Spleen (tissue), 11 donors: ENCODE measurements at regions not wholly inside any gene's neighbourhood (a gene's known extent, or its start where the extent isn't known, plus 50 kb on each side); places are given as distances from the start of the nearest gene placed in this dataset.
"Not testable (repeated sequence)": the region's sequence is repeated elsewhere in the genome, so short reads cannot be mapped to it uniquely, and the experiment has no call there.

Source experiments
- DNase-seq: peaks from one replicate; pipeline ENCODE4 v3.0.0-alpha.2; 2020
- H3K27ac ChIP-seq, 8 donors: fragments of 200-600 bp; sonication (generic) in 7 of 8; 1 replicate in 4 of 8; 2 replicates in 4 of 8; pipeline versions ENCODE4 v1.5.0 to v1.8.0; 2016 to 2021; ENCODE audit warnings: inconsistent platforms in 4 of 8, mild to moderate bottlenecking in 4 of 8, moderate library complexity in 1 of 8
- H3K27me3 ChIP-seq, 7 donors: fragments of 200-600 bp; sonication (generic) in 6 of 7; replicated peaks in 1 of 7; 1 replicate in 4 of 7; 2 replicates in 3 of 7; pipeline versions ENCODE4 v1.5.0 to v1.8.0; 2016 to 2021; ENCODE audit warnings: inconsistent platforms in 3 of 7, mild to moderate bottlenecking in 1 of 7
- H3K36me3 ChIP-seq, 6 donors: fragments of 200-600 bp; sonication (generic) in 5 of 6; 1 replicate in 4 of 6; 2 replicates in 2 of 6; pipeline versions ENCODE4 v1.5.0 to v1.8.0; 2016 to 2021; ENCODE audit warnings: inconsistent platforms in 2 of 6
- H3K4me1 ChIP-seq, 6 donors: fragments of 200-600 bp; sonication (generic) in 5 of 6; 1 replicate in 3 of 6; 2 replicates in 3 of 6; pipeline versions ENCODE4 v1.5.0 to v1.8.0; 2016 to 2021; ENCODE audit warnings: inconsistent platforms in 3 of 6
- H3K4me3 ChIP-seq, 8 donors: fragments of 200-600 bp; sonication (generic) in 7 of 8; 1 replicate in 4 of 8; 2 replicates in 4 of 8; pipeline versions ENCODE4 v1.5.0 to v1.8.0; 2016 to 2021; ENCODE audit warnings: inconsistent platforms in 4 of 8, mild to moderate bottlenecking in 4 of 8, moderate library complexity in 2 of 8
- H3K9me3 ChIP-seq, 8 donors: fragments of 200-600 bp; sonication (generic) in 7 of 8; 1 replicate in 4 of 8; 2 replicates in 4 of 8; pipeline versions ENCODE4 v1.5.0 to v1.8.0; 2016 to 2021; ENCODE audit warnings: inconsistent platforms in 4 of 8
- WGBS, 5 donors: extraction: QIAGEN DNeasy Blood & Tissue Kit in 3 of 5; methylation state at CpG; one replicate each; pipeline versions ENCODE4 v1.1.5 to v1.1.7; 2013 to 2018; 5-methylcytosine and 5-hydroxymethylcytosine counted together
- intact Hi-C: fragments of 100-400 bp; cut with DNase I; formaldehyde crosslinking; loops from one replicate; pipeline ENCODE4 v1.15.0; 2023; ENCODE audit warnings: low total_unique reads
- donor health status: healthy with polysubstance abuse.
- donor health status: DM: no; HTN: no; CAD: no; lungs with moderate emphysema.
- donor health status: DM: no; HTN: no; CAD: no.
- donor health status: Bipolar disorder and iron deficiency.
- donor health status: healthy.
- donor health status: DM: no; HTN: no; CAD: no.
- donor health status: DM: yes; HTN: yes; CAD: no.

DNA sequence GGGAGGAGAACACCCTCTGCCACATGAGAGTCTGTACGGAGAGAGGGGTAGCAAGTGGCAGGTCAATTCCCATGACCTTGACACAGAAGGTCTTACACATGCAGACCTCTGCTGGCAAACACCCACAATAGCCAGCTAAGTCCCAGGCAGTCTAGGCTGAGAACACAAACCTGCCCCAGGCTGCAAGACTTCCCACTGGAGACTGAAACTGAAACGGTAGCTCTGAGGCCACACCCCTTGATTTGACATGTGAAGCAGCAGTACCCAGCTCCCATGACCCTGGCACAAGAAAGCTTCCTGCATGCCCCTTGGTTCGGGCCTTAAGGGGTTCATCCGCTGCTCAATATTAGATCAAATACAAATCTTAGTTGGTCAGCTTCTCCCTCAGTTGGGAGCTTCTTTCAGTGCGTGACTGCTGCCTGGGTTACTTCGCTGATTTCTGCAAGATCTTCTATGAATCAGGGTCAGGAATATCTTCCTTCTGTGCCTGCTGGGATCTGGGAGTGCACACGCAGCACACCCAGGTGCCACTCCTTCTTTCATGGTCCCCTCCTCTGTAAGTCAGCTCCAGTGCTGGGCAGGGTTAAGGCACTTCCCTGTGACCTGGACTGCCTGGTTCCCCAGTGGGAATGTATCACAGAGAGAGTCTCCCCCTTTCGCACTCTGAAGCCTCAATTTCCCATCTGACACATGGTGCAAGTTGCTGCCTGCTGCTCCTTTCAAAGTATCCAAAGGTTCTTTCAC lies 187.2 kb upstream of the NPAP1 start:
- H3K36me3 ChIP-seq, H3K27me3 ChIP-seq, H3K27ac ChIP-seq, H3K4me3 ChIP-seq, intact Hi-C loops, DNase-seq, H3K4me1 ChIP-seq: not testable (repeated sequence)
- WGBS, 5 donors, result 68 to 76% (median 71%) methylated on average over 5 to 8 of the region's 8 CpGs
- H3K9me3 ChIP-seq, result peaks cover 0 to 25% (median 8%) of the 10 kb centered on the region in 8 donors

DNA sequence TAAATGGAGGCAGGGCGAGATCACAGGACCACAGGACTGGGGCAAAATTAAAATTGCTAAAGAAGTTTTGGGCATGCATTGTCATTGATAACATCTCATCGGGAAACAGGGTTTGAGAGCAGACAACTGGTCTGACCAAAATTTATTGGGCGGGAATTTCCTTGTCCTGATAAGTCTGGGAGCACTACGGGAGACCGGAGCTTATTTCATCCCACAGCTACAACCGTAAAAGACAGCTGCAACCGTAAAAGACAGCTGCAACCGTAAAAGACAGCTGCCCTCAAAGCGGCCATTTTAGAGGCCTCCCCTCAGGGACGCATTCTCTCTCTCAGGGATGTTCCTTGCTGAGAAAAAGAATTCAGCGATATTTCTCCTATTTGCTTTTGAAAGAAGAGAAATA lies 170.4 kb upstream of the NPAP1 start:
- H3K4me1 ChIP-seq, H3K4me3 ChIP-seq, DNase-seq, H3K27ac ChIP-seq, intact Hi-C loops, H3K27me3 ChIP-seq, H3K36me3 ChIP-seq: not testable (repeated sequence)
- WGBS, 5 donors, result 84 to 92% (median 88%) methylated on average over 8 to 11 of the region's 11 CpGs
- peaks cover 0 to 12% (median 0%) of the 10 kb centered on the region in 8 donors for H3K9me3 ChIP-seq

DNA sequence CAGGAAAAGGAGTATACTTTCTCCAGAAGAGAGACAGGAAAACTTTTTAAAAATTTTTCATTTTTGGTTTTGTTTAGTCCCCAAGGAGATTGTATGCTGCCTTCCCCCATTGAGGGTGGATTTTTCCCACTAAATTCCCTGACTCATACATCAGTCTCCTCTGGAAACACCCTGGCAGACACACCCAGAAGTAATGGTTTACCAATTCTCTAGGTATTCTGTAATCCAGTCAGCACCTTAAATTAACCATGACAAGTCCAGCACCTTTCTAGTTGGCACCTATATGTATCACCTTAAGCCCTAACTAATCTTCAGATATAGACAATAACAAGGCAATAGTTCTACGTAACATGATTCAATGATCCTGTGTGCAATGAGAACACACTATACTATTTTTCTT lies 165.9 kb upstream of the NPAP1 start:
- H3K27ac ChIP-seq, H3K9me3 ChIP-seq, H3K4me1 ChIP-seq, DNase-seq, intact Hi-C loops, H3K36me3 ChIP-seq, H3K27me3 ChIP-seq, H3K4me3 ChIP-seq: not testable (repeated sequence)
- 85 to 100% (median 93%) methylated on average over 1 of the region's 1 CpG for WGBS, 5 donors

DNA sequence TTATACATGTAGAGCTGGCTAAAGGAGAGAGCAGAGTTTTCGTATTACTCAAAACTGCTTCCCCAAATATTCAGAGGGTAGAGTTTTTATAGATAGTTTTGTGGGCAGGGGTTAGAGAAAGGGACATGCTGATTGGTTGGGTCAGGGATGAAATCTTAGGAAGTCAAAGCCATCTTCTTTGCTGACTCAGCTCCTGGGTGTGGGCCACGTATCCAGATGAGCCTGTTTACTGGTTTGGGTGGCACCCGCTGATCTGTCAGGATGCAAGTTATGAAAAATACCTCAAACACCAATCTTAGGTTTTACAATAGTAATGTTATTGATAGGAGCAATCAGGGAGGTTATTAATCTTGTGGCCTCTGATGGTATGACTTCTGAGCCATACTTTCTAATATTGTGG lies 164.0 kb upstream of the NPAP1 start:
- H3K36me3 ChIP-seq, H3K27me3 ChIP-seq, H3K4me3 ChIP-seq, H3K27ac ChIP-seq, DNase-seq, H3K9me3 ChIP-seq, H3K4me1 ChIP-seq, intact Hi-C loops: not testable (repeated sequence)
- WGBS, 5 donors, result 65 to 81% (median 73%) methylated on average over 3 of the region's 3 CpGs

DNA sequence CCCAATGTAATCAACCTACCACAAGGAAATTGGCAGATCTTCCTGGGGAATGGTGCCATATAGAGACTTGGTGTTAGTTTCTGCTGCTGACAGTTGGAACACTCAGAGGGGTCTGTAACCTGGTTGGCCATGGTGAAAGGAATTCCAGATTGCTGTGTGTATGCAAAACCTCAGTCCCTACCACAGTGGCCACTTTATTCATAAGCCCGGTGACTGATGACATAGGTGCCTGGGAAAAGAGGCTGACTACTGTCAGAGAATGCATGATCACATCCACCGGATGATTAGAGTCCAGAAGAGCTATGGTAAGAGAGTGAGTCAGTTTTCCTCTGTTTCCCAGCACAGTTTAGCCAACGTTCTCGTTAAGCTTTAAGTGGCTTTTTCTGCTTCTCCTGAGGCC lies 156.8 kb upstream of the NPAP1 start:
- H3K4me1 ChIP-seq, intact Hi-C loops, H3K27me3 ChIP-seq, DNase-seq, H3K36me3 ChIP-seq, H3K4me3 ChIP-seq, H3K27ac ChIP-seq: not testable (repeated sequence)
- 78 to 86% (median 82%) methylated on average over 3 to 4 of the region's 4 CpGs for WGBS, 5 donors
- H3K9me3 ChIP-seq, result peaks cover 0 to 12% (median 0%) of the 10 kb centered on the region in 8 donors

DNA sequence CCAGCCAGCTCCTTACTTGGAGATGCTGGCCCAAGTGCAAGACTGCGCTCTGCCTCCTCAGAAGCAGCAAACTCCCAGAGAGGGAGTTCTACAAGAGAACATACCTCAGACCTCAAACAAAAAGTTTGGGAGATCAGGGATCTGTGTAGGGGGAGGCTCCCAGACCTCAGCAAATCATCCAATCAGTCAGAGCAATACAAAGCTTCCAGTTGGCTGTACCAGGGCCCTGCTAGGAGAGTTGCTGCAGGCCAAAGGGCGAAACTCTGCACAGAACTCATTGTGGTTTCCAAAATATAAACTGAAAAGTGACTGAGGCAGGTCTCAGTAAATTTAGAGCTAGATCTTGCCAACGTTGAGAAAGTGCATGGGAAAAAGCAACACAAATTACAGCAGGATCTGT lies 144.3 kb upstream of the NPAP1 start:
- H3K36me3 ChIP-seq, H3K27me3 ChIP-seq, H3K4me1 ChIP-seq, DNase-seq, H3K9me3 ChIP-seq, H3K4me3 ChIP-seq, H3K27ac ChIP-seq, intact Hi-C loops: not testable (repeated sequence)
- WGBS, 5 donors, result 34 to 62% (median 51%) methylated on average over 3 of the region's 3 CpGs

DNA sequence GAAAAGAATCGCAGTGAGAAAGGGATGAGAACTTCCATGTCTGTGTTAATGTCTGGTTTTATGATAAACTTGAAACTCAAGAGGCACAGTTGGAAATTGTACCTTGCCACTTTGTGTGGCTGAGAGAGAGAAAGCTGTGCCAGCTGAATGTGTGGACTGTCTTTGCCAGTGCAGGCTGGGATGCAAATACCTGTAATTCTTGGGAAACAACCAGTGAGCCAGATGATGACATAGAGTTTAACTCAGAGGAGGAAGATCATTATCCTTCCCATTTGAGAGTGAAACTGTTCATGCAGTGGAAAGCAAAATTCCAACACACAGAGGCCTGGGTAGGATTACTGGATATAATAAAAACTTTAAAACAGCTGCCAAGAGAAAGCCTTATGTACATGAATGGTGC lies 141.5 kb upstream of the NPAP1 start:
- H3K27ac ChIP-seq, H3K27me3 ChIP-seq, H3K36me3 ChIP-seq, H3K4me1 ChIP-seq, H3K9me3 ChIP-seq, intact Hi-C loops, DNase-seq, H3K4me3 ChIP-seq: not testable (repeated sequence)
- WGBS, 5 donors, result 78 to 88% (median 80%) methylated on average over 1 of the region's 1 CpG

DNA sequence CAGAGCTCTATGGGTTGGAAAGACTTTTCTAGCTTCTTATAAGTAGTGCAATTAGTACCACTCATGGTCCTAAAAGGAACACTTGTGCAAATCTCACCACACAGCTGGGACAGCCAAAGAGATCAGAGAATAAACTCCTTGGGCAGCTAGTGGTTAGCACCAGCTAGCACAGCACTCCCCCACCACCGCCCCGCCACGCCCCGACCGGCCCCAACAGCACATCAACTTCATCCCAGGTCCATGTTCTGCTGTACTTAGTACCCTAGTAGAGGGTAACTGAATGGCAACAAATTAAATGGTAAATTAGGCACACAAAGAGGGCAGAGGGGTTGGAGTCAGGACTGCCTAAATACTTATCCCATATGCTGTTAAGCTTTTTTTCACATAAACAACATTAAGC lies 118.3 kb upstream of the NPAP1 start:
- H3K4me1 ChIP-seq, H3K36me3 ChIP-seq, H3K27ac ChIP-seq, H3K4me3 ChIP-seq, H3K27me3 ChIP-seq, intact Hi-C loops, DNase-seq, H3K9me3 ChIP-seq: not testable (repeated sequence)
- 78 to 89% (median 82%) methylated on average over 5 of the region's 5 CpGs for WGBS, 5 donors
